HEK293 (cell line): ENCODE measurements at regions not wholly inside any gene's neighbourhood (a gene's known extent, or its start where the extent isn't known, plus 50 kb on each side); places are given as distances from the start of the nearest gene placed in this dataset.

Source experiments
- CTCF ChIA-PET: fragments of 350-600 bp; formaldehyde crosslinking; extraction: SDS; loops from one replicate; lab custom pipeline; 2021; ENCODE audit warnings: antibody characterized with exemption; lab: Yijun Ruan, JAX
- POLR2A ChIA-PET: fragments of 300-600 bp; formaldehyde crosslinking; extraction: SDS; loops from one replicate; lab custom pipeline; 2020; ENCODE audit warnings: antibody characterized with exemption, inconsistent platforms; lab: Yijun Ruan, JAX
- H3K27ac ChIP-seq: fragments of 200-500 bp; sonication (Bioruptor generic); 2 replicates; pipeline ENCODE4 v1.5.1; 2014; ENCODE audit warnings: low read depth, low read length, control low read depth, inconsistent platforms; ENCODE audit errors: extremely low read depth
- H3K36me3 ChIP-seq, 2 experiments: fragments of 200-500 bp in 1 of 2; sonication (Bioruptor generic) in 1 of 2; 1 replicate in 1 of 2; 2 replicates in 1 of 2; pipeline ENCODE4 v1.5.1; 2014 to 2017; ENCODE audit warnings: inconsistent platforms in 2 of 2, low read length in 2 of 2; ENCODE audit not compliant: control insufficient read depth in 2 of 2, insufficient read depth in 1 of 2
- H3K4me1 ChIP-seq: fragments of 200-500 bp; sonication (Bioruptor generic); 2 replicates; pipeline ENCODE4 v1.5.1; 2014; ENCODE audit warnings: mild to moderate bottlenecking, low read length, inconsistent platforms; ENCODE audit not compliant: control insufficient read depth, insufficient read depth
- H3K4me3 ChIP-seq: 2 replicates; pipeline ENCODE4 v1.5.1; 2011; ENCODE audit warnings: low read depth, mild to moderate bottlenecking, control low read depth, low read length, moderate library complexity
- H3K9me3 ChIP-seq: fragments of 200-500 bp; sonication (Bioruptor generic); 2 replicates; pipeline ENCODE4 v1.5.1; 2014; ENCODE audit warnings: low read depth, low read length, inconsistent platforms; ENCODE audit not compliant: control insufficient read depth, insufficient read depth
- GLI2 ChIP-seq: fragments of 450-650 bp; formaldehyde crosslinking; IDR thresholded peaks from 2 replicates; pipeline ENCODE4; 2017; ENCODE audit warnings: missing biosample characterization, missing genetic modification characterization, low read depth, borderline replicate concordance
- KLF1 ChIP-seq: fragments of 450-650 bp; formaldehyde crosslinking; IDR thresholded peaks from 2 replicates; pipeline ENCODE4 v1.5.1; 2016; ENCODE audit warnings: missing biosample characterization, missing genetic modification characterization
- OVOL3 ChIP-seq: fragments of 450-650 bp; formaldehyde crosslinking; IDR thresholded peaks from 2 replicates; pipeline ENCODE4 v1.5.1; 2016; ENCODE audit warnings: missing biosample characterization, missing genetic modification characterization
- PRDM6 ChIP-seq: fragments of 450-650 bp; formaldehyde crosslinking; IDR thresholded peaks from 2 replicates; pipeline ENCODE4 v1.5.1; 2017; ENCODE audit warnings: missing biosample characterization, missing genetic modification characterization
- ZBTB7A ChIP-seq: fragments of 450-650 bp; formaldehyde crosslinking; IDR thresholded peaks from 2 replicates; pipeline ENCODE4 v1.5.1; 2016; ENCODE audit warnings: low read depth, missing biosample characterization, missing genetic modification characterization
- ZNF121 ChIP-seq: fragments of 450-650 bp; formaldehyde crosslinking; IDR thresholded peaks from 2 replicates; pipeline ENCODE4 v1.5.1; 2016; ENCODE audit warnings: missing biosample characterization, missing genetic modification characterization
- ZNF19 ChIP-seq: fragments of 450-650 bp; formaldehyde crosslinking; IDR thresholded peaks from 2 replicates; pipeline ENCODE4; 2016; ENCODE audit warnings: missing biosample characterization, missing genetic modification characterization, low read depth
- ZNF211 ChIP-seq: fragments of 450-650 bp; formaldehyde crosslinking; IDR thresholded peaks from 2 replicates; pipeline ENCODE4 v1.5.1; 2016; ENCODE audit warnings: low read depth, missing biosample characterization, missing genetic modification characterization
- ZNF433 ChIP-seq: fragments of 450-650 bp; formaldehyde crosslinking; IDR thresholded peaks from 2 replicates; pipeline ENCODE4 v1.5.1; 2016; ENCODE audit warnings: missing biosample characterization, missing genetic modification characterization, low read depth
- ZNF473 ChIP-seq: fragments of 450-650 bp; formaldehyde crosslinking; IDR thresholded peaks from 2 replicates; pipeline ENCODE4 v1.5.1; 2017; ENCODE audit warnings: missing biosample characterization, missing genetic modification characterization
- ZNF510 ChIP-seq: fragments of 450-650 bp; formaldehyde crosslinking; IDR thresholded peaks from 2 replicates; pipeline ENCODE4 v1.5.1; 2018; ENCODE audit warnings: mild to moderate bottlenecking, missing genetic modification characterization, missing biosample characterization; ENCODE audit not compliant: insufficient replicate concordance
- ZNF555 ChIP-seq: fragments of 450-650 bp; formaldehyde crosslinking; conservative IDR thresholded peaks from 2 replicates; pipeline ENCODE4 v1.5.1; 2017; ENCODE audit warnings: missing biosample characterization, mild to moderate bottlenecking, missing genetic modification characterization, inconsistent platforms
- ZNF558 ChIP-seq: fragments of 450-650 bp; formaldehyde crosslinking; IDR thresholded peaks from 2 replicates; pipeline ENCODE4 v1.5.1; 2016; ENCODE audit warnings: missing biosample characterization, missing genetic modification characterization
- ZNF624 ChIP-seq: fragments of 450-650 bp; formaldehyde crosslinking; IDR thresholded peaks from 2 replicates; pipeline ENCODE4 v1.5.1; 2017; ENCODE audit warnings: missing biosample characterization, missing genetic modification characterization
- ZNF670 ChIP-seq: fragments of 450-650 bp; formaldehyde crosslinking; IDR thresholded peaks from 2 replicates; pipeline ENCODE4 v1.5.1; 2016; ENCODE audit warnings: missing biosample characterization, missing genetic modification characterization, low read depth
- ZNF707 ChIP-seq: fragments of 450-650 bp; formaldehyde crosslinking; IDR thresholded peaks from 2 replicates; pipeline ENCODE4 v1.5.1; 2016; ENCODE audit warnings: missing biosample characterization, missing genetic modification characterization
- ZSCAN30 ChIP-seq: fragments of 450-650 bp; IDR thresholded peaks from 2 replicates; pipeline ENCODE4 v1.5.1; 2018; ENCODE audit warnings: missing biosample characterization, mild to moderate bottlenecking, missing genetic modification characterization, moderate library complexity
- TF ChIP-seq, protein P1 (sequence below): sonication (generic); formaldehyde crosslinking; IDR thresholded peaks from 2 replicates; pipeline ENCODE4 v1.8.1; 2022; ENCODE audit warnings: mild to moderate bottlenecking, moderate library complexity, missing genetic modification reagents
- TF ChIP-seq, protein P2 (sequence below): fragments of 450-650 bp; formaldehyde crosslinking; IDR thresholded peaks from 2 replicates; pipeline ENCODE4 v1.5.1; 2016; ENCODE audit warnings: missing biosample characterization, missing genetic modification characterization
- TF ChIP-seq, protein P3 (sequence below): fragments of 450-650 bp; IDR thresholded peaks from 2 replicates; pipeline ENCODE4 v1.5.1; 2018; ENCODE audit warnings: missing biosample characterization, mild to moderate bottlenecking, missing genetic modification characterization

- Histone ChIP-seq H3K27ac (no peak overlapping the region), H3K9me3 (no peaks in the 10 kb centered on the region), H3K4me3 (no peak overlapping the region), H3K4me1 (no peaks in the 10 kb centered on the region)
- TF ChIP-seq ZNF211 (tag by site-specific recombination) (no peak), ZNF473 (no peak), ZNF19 (tag by site-specific recombination) (no peak), PRDM6 (tag by site-specific recombination) (no peak), GLI2 (tag by site-specific recombination) (no peak), ZNF121 (no peak), ZBTB7A (tag by site-specific recombination) (no peak), OVOL3 (tag by site-specific recombination) (no peak), ZNF624 (tag by site-specific recombination) (no peak), KLF1 (no peak), ZSCAN30 (tag by site-specific recombination) (no peak), ZNF670 (tag by site-specific recombination) (no peak), ZNF433 (tag by site-specific recombination) (no peak), ZNF558 (tag by site-specific recombination) (no peak), ZNF707 (no peak), ZNF510 (tag by site-specific recombination) (no peak), ZNF555 (no peak)
- TF ChIP-seq, protein P1, sequence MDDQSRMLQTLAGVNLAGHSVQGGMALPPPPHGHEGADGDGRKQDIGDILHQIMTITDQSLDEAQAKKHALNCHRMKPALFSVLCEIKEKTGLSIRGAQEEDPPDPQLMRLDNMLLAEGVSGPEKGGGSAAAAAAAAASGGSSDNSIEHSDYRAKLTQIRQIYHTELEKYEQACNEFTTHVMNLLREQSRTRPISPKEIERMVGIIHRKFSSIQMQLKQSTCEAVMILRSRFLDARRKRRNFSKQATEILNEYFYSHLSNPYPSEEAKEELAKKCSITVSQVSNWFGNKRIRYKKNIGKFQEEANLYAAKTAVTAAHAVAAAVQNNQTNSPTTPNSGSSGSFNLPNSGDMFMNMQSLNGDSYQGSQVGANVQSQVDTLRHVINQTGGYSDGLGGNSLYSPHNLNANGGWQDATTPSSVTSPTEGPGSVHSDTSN (CRISPR knock-in tag) = no peak
- TF ChIP-seq, protein P2, sequence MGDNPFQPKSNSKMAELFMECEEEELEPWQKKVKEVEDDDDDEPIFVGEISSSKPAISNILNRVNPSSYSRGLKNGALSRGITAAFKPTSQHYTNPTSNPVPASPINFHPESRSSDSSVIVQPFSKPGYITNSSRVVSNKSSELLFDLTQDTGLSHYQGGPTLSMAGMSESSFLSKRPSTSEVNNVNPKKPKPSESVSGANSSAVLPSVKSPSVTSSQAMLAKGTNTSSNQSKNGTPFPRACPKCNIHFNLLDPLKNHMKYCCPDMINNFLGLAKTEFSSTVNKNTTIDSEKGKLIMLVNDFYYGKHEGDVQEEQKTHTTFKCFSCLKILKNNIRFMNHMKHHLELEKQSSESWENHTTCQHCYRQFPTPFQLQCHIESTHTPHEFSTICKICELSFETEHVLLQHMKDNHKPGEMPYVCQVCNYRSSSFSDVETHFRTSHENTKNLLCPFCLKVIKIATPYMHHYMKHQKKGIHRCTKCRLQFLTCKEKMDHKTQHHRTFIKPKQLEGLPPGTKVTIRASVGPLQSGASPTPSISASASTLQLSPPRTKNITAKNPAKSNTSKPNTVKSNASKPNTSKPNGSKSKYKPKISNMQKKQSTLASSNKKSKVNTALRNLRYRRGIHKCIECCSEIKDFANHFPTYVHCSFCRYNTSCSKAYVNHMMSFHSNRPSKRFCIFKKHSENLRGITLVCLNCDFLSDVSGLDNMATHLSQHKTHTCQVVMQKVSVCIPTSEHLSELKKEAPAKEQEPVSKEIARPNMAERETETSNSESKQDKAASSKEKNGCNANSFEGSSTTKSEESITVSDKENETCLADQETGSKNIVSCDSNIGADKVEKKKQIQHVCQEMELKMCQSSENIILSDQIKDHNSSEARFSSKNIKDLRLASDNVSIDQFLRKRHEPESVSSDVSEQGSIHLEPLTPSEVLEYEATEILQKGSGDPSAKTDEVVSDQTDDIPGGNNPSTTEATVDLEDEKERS (tag by site-specific recombination) = no peak
- TF ChIP-seq, protein P3, sequence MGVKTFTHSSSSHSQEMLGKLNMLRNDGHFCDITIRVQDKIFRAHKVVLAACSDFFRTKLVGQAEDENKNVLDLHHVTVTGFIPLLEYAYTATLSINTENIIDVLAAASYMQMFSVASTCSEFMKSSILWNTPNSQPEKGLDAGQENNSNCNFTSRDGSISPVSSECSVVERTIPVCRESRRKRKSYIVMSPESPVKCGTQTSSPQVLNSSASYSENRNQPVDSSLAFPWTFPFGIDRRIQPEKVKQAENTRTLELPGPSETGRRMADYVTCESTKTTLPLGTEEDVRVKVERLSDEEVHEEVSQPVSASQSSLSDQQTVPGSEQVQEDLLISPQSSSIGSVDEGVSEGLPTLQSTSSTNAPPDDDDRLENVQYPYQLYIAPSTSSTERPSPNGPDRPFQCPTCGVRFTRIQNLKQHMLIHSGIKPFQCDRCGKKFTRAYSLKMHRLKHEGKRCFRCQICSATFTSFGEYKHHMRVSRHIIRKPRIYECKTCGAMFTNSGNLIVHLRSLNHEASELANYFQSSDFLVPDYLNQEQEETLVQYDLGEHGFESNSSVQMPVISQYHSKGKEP = no peak
- TF ChIP-seq, all 188 proteins: peak for 0
- CTCF ChIA-PET = interaction anchor here (1.8 kb wide), 1 partner anchor 114 kb away, joined by 5 read pairs; no protein-coding TSS in a partner anchor
- POLR2A ChIA-PET = no interaction called here
- H3K36me3 ChIP-seq = no peaks in the 10 kb centered on the region
Observed at GRCh38 chr14:55845963-55846825, 266.2 kb downstream of the KTN1 start.
